ENCODE measurements at regions not wholly inside any gene's neighbourhood (a gene's known extent, or its start where the extent isn't known, plus 50 kb on each side); places are given as distances from the start of the nearest gene placed in this dataset.

- WGBS, 2 donors: 15 to 20% methylated on average over 46 to 50 of the region's 50 CpGs
- peak; percentile 89 for ATAC-seq (ENCODE audit: insufficient read depth, low FRiP score)
These were observed 50.9 kb upstream of the EZR start for GRCh38 chr6:158869826-158870648.

GRCh38 chr6:158868890-158869825, 50.0 kb upstream of the EZR start:
- WGBS, 2 donors: 8 to 14% methylated on average over 43 to 45 of the region's 45 CpGs
- Histone ChIP-seq H3K4me1 (ENCODE audit: control insufficient read depth in 5 of 5, insufficient read depth in 5 of 5, low read length in 5 of 5) (peaks cover 0 to 4% (median 2%) of the 10 kb centered on the region in 5 donors), H3K9me3 (ENCODE audit: control insufficient read depth in 4 of 4, insufficient read depth in 3 of 4, low read length in 3 of 4) (no peaks in the 10 kb centered on the region), H3K4me3 (no peak overlapping the region), H3K9ac (ENCODE audit: insufficient read depth in 1 of 2, low read length in 2 of 2) (peak overlapping the region in 1 of 2 donors; percentile 87), H3K27me3 (ENCODE audit: control insufficient read depth in 3 of 3, insufficient read depth in 3 of 3, low read length in 2 of 3) (no peaks in the 10 kb centered on the region), H3K36me3 (ENCODE audit: control insufficient read depth in 4 of 4, insufficient read depth in 4 of 4, low read length in 4 of 4) (no peaks in the 10 kb centered on the region), H3K27ac (ENCODE audit: low read depth in 1 of 2, low read length in 1 of 2) (peak overlapping the region; percentile 92 to 93)
- peak; percentile 91 for ATAC-seq (ENCODE audit: insufficient read depth, low FRiP score)
- peak; percentile 91 to 94 (median 92) for DNase-seq
- no peak for TF ChIP-seq CTCF (IDR thresholded peaks at IDR 0.05; ENCODE audit: control extremely low read depth, extremely low read depth)

More at GRCh38 chr6:158869826-158870648, 50.9 kb upstream of the EZR start:
- no peak overlapping the region for H3K4me3 ChIP-seq
- H3K27me3 ChIP-seq (ENCODE audit: control insufficient read depth in 3 of 3, insufficient read depth in 3 of 3, low read length in 2 of 3): no peaks in the 10 kb centered on the region
- H3K27ac ChIP-seq (ENCODE audit: low read depth in 1 of 2, low read length in 1 of 2): peak overlapping the region; percentile 40 to 84
- DNase-seq: no peak
- TF ChIP-seq CTCF (IDR thresholded peaks at IDR 0.05; ENCODE audit: control extremely low read depth, extremely low read depth): no peak
- H3K9me3 ChIP-seq (ENCODE audit: control insufficient read depth in 4 of 4, insufficient read depth in 3 of 4, low read length in 3 of 4): no peaks in the 10 kb centered on the region
- H3K9ac ChIP-seq (ENCODE audit: insufficient read depth in 1 of 2, low read length in 2 of 2): peak overlapping the region; percentile 42 to 86
- peaks cover 0 to 4% (median 0%) of the 10 kb centered on the region in 5 donors for H3K4me1 ChIP-seq (ENCODE audit: control insufficient read depth in 5 of 5, insufficient read depth in 5 of 5, low read length in 5 of 5)
- no peaks in the 10 kb centered on the region for H3K36me3 ChIP-seq (ENCODE audit: control insufficient read depth in 4 of 4, insufficient read depth in 4 of 4, low read length in 4 of 4)

Data from lung (tissue), 11 donors.